ENCODE measurements at regions not wholly inside any gene's neighbourhood (a gene's known extent, or its start where the extent isn't known, plus 50 kb on each side); places are given as distances from the start of the nearest gene placed in this dataset.

DNA sequence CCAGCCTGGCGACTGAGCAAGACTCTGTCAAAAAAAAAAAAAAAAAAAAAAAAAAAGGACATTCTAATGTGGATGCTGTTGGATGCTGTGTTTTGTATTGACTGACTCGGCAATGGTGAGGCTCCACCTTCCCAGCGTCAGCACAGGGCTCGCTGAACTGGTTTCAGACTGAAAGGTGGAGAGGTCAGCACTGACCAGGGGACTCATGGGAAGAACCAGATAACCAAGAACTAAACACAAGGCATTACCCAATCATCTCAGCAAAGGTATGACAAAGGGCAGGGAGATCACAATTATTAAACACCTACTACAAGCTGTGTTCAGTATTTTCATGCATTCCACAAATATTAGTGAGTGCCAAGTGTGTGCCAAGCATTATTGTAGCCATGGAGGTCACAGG is 103.2 kb downstream of the LRATD1 start:
- intact Hi-C loops (cut with micrococcal nuclease): no loop called here
- Mint-ChIP-seq H3K36me3 (ENCODE audit: low read depth) (no peaks in the 10 kb centered on the region), H3K27me3 (no peaks in the 10 kb centered on the region), H3K27ac (no peak overlapping the region), H3K4me3 (no peak overlapping the region), H3K4me1 (ENCODE audit: low read depth) (no peaks in the 10 kb centered on the region), H3K9me3 (no peaks in the 10 kb centered on the region)
- ATAC-seq: no peak
- ChIA-PET POLR2A (no interaction called here), CTCF (no interaction called here)
- TF ChIP-seq, protein P1, sequence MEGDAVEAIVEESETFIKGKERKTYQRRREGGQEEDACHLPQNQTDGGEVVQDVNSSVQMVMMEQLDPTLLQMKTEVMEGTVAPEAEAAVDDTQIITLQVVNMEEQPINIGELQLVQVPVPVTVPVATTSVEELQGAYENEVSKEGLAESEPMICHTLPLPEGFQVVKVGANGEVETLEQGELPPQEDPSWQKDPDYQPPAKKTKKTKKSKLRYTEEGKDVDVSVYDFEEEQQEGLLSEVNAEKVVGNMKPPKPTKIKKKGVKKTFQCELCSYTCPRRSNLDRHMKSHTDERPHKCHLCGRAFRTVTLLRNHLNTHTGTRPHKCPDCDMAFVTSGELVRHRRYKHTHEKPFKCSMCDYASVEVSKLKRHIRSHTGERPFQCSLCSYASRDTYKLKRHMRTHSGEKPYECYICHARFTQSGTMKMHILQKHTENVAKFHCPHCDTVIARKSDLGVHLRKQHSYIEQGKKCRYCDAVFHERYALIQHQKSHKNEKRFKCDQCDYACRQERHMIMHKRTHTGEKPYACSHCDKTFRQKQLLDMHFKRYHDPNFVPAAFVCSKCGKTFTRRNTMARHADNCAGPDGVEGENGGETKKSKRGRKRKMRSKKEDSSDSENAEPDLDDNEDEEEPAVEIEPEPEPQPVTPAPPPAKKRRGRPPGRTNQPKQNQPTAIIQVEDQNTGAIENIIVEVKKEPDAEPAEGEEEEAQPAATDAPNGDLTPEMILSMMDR (IDR thresholded peaks at IDR 0.05): no peak
- DNase-seq: no peak

- Mint-ChIP-seq H3K9me3 (no peaks in the 10 kb centered on the region), H3K4me1 (ENCODE audit: low read depth) (no peaks in the 10 kb centered on the region), H3K36me3 (ENCODE audit: low read depth) (no peaks in the 10 kb centered on the region), H3K4me3 (no peak overlapping the region), H3K27me3 (no peaks in the 10 kb centered on the region), H3K27ac (no peak overlapping the region)
- intact Hi-C loops (cut with micrococcal nuclease): no loop called here
- ChIA-PET CTCF (no interaction called here), POLR2A (no interaction called here)
- TF ChIP-seq, protein P1 (IDR thresholded peaks at IDR 0.05): no peak
- no peak for DNase-seq
- ATAC-seq: no peak
Measured at GRCh38 chr2:14737201-14737600, 104.7 kb downstream of the LRATD1 start.

DNA sequence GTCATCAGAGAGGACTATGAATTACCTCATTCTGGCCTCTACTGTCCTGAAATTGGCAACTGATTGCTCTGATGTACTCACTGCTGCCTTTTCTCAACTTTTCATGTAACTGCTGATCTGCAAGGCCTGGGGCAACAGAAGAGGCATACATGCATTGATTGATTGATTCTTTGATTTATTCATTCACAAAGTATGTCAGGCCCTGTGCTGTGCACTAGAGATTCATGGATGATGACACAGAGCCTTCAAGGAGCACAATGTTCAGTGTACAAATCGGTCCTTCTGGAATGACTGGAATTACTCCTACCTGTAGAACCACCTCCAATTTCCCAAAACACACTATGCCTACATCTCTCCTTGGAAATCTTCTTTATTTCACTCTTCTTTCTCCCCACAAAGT is 111.3 kb downstream of the LRATD1 start:
- no peak overlapping the region for H3K27ac Mint-ChIP-seq
- intact Hi-C loops (cut with micrococcal nuclease): no loop called here
- CTCF ChIA-PET: no interaction called here
- H3K4me1 Mint-ChIP-seq (ENCODE audit: low read depth): no peaks in the 10 kb centered on the region
- no peaks in the 10 kb centered on the region for H3K27me3 Mint-ChIP-seq
- no peak overlapping the region for H3K4me3 Mint-ChIP-seq
- H3K36me3 Mint-ChIP-seq (ENCODE audit: low read depth): no peaks in the 10 kb centered on the region
- no peak for DNase-seq
- ATAC-seq: no peak
- TF ChIP-seq, protein P1 (IDR thresholded peaks at IDR 0.05): no peak
- H3K9me3 Mint-ChIP-seq: no peaks in the 10 kb centered on the region
- POLR2A ChIA-PET: no interaction called here

DNA sequence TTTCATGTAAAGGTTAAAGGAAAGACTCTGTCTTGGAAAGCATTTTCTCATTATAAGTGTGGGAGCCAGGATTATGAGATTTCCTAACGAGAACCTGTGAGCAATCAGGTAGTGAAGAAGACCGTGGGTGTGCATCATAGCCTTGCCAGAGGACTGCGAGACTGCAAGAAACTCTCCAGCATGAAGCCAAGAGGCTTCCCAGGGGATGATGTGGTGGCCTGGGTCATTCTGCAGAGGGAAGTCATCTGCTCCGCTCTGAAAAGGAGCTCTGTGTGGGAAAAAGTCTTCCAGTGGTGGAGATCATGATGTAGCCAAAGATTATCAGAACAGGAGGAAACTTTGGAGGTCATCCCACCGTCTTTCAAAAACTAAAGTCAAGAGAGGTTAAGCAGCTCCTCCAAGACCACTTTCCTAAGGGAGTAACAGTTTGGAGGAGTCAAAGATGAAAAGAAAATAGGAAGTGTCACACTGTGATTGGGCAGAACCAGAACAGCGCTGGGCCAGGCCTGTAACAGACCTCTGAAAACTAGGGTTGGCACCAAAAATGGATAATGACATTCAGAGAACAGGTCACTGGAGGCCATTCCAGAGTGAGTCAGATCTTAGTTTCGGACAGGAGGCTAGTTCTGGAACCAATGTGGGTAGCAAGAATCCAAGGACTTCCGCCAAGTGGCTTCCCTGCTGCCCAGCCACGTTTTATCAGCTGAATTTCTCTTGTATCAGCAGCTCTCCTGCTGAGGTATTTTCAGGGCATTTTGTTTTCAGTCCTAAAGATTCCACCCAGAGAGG is 113.0 kb downstream of the LRATD1 start:
- POLR2A ChIA-PET: no interaction called here
- intact Hi-C loops (cut with micrococcal nuclease): no loop called here
- Mint-ChIP-seq H3K4me3 (no peak overlapping the region), H3K36me3 (ENCODE audit: low read depth) (no peaks in the 10 kb centered on the region), H3K4me1 (ENCODE audit: low read depth) (no peaks in the 10 kb centered on the region), H3K27ac (no peak overlapping the region), H3K27me3 (no peaks in the 10 kb centered on the region), H3K9me3 (no peaks in the 10 kb centered on the region)
- ATAC-seq (no peak), DNase-seq (no peak)
- TF ChIP-seq, protein P1 (IDR thresholded peaks at IDR 0.05): no peak
- CTCF ChIA-PET: no interaction called here

GRCh38 chr2:14746133-14746532 is 113.6 kb downstream of the LRATD1 start:
- no peak for ATAC-seq
- H3K4me1 Mint-ChIP-seq (ENCODE audit: low read depth): no peaks in the 10 kb centered on the region
- no peaks in the 10 kb centered on the region for H3K27me3 Mint-ChIP-seq
- TF ChIP-seq, protein P1 (IDR thresholded peaks at IDR 0.05): no peak
- H3K4me3 Mint-ChIP-seq: no peak overlapping the region
- intact Hi-C loops (cut with micrococcal nuclease): no loop called here
- DNase-seq: no peak
- no peaks in the 10 kb centered on the region for H3K9me3 Mint-ChIP-seq
- ChIA-PET CTCF (no interaction called here), POLR2A (no interaction called here)
- no peaks in the 10 kb centered on the region for H3K36me3 Mint-ChIP-seq (ENCODE audit: low read depth)
- no peak overlapping the region for H3K27ac Mint-ChIP-seq
